ENCODE measurements at regions not wholly inside any gene's neighbourhood (a gene's known extent, or its start where the extent isn't known, plus 50 kb on each side); places are given as distances from the start of the nearest gene placed in this dataset.

GRCh38 chr18:75624869-75625268 lies 197.4 kb upstream of the SMIM21 start:
- Histone ChIP-seq H3K9ac (ENCODE audit: insufficient read depth, low read length) (no peak overlapping the region), H4K20me1 (ENCODE audit: control insufficient read depth, extremely low read depth, insufficient read depth, low read length) (no peaks in the 10 kb centered on the region), H2AFZ (ENCODE audit: low read length) (no peak overlapping the region), H3K27ac (ENCODE audit: insufficient read depth, low read length) (no peak overlapping the region), H3K4me3 (replicated peaks in 1 of 4; ENCODE audit: control extremely low read depth in 1 of 4, insufficient read depth in 1 of 4, low read depth in 3 of 4, low read length in 4 of 4) (no peak overlapping the region), H3K79me2 (ENCODE audit: control insufficient read depth, insufficient read depth, low read length) (no peaks in the 10 kb centered on the region), H3K9me3 (ENCODE audit: control insufficient read depth, insufficient read depth, low read depth, low read length) (no peaks in the 10 kb centered on the region), H3K4me1 (ENCODE audit: control insufficient read depth, extremely low read depth, insufficient read depth, low read length) (no peaks in the 10 kb centered on the region), H3K4me2 (ENCODE audit: extremely low read depth, insufficient read depth, low read length) (no peak overlapping the region), H3K36me3 (ENCODE audit: control insufficient read depth, insufficient read depth, low read length) (no peaks in the 10 kb centered on the region), H3K27me3 (ENCODE audit: control insufficient read depth, insufficient read depth, low read length) (no peaks in the 10 kb centered on the region)
- TF ChIP-seq CTCF (conservative IDR thresholded peaks at IDR 0.05 in 1 of 2, IDR thresholded peaks at IDR 0.05 in 1 of 2; ENCODE audit: low read depth in 1 of 2, low read length in 2 of 2) (no peak), EZH2 (IDR thresholded peaks at IDR 0.05; ENCODE audit: low read length, missing control alignments) (no peak)
- DNase-seq (ENCODE audit: low read depth in 2 of 2): peak in 1 of 2 donors; percentile 58

GRCh38 chr18:75621818-75622217 lies 194.3 kb upstream of the SMIM21 start:
- H3K9ac ChIP-seq (ENCODE audit: insufficient read depth, low read length): no peak overlapping the region
- no peak overlapping the region for H3K4me2 ChIP-seq (ENCODE audit: extremely low read depth, insufficient read depth, low read length)
- H2AFZ ChIP-seq (ENCODE audit: low read length): no peak overlapping the region
- H3K27me3 ChIP-seq (ENCODE audit: control insufficient read depth, insufficient read depth, low read length): no peaks in the 10 kb centered on the region
- H3K27ac ChIP-seq (ENCODE audit: insufficient read depth, low read length): no peak overlapping the region
- DNase-seq (ENCODE audit: low read depth in 2 of 2): no peak
- no peaks in the 10 kb centered on the region for H3K79me2 ChIP-seq (ENCODE audit: control insufficient read depth, insufficient read depth, low read length)
- H3K36me3 ChIP-seq (ENCODE audit: control insufficient read depth, insufficient read depth, low read length): no peaks in the 10 kb centered on the region
- TF ChIP-seq CTCF (conservative IDR thresholded peaks at IDR 0.05 in 1 of 2, IDR thresholded peaks at IDR 0.05 in 1 of 2; ENCODE audit: low read depth in 1 of 2, low read length in 2 of 2): no peak
- TF ChIP-seq EZH2 (IDR thresholded peaks at IDR 0.05; ENCODE audit: low read length, missing control alignments): no peak
- no peaks in the 10 kb centered on the region for H3K4me1 ChIP-seq (ENCODE audit: control insufficient read depth, extremely low read depth, insufficient read depth, low read length)
- H3K4me3 ChIP-seq (replicated peaks in 1 of 4; ENCODE audit: control extremely low read depth in 1 of 4, insufficient read depth in 1 of 4, low read depth in 3 of 4, low read length in 4 of 4): no peak overlapping the region
- no peaks in the 10 kb centered on the region for H3K9me3 ChIP-seq (ENCODE audit: control insufficient read depth, insufficient read depth, low read depth, low read length)
- no peaks in the 10 kb centered on the region for H4K20me1 ChIP-seq (ENCODE audit: control insufficient read depth, extremely low read depth, insufficient read depth, low read length)

GRCh38 chr18:75618146-75618545 lies 190.6 kb upstream of the SMIM21 start:
- H4K20me1 ChIP-seq (ENCODE audit: control insufficient read depth, extremely low read depth, insufficient read depth, low read length): no peaks in the 10 kb centered on the region
- H3K27ac ChIP-seq (ENCODE audit: insufficient read depth, low read length): no peak overlapping the region
- DNase-seq (ENCODE audit: low read depth in 2 of 2): no peak
- H3K4me2 ChIP-seq (ENCODE audit: extremely low read depth, insufficient read depth, low read length): no peak overlapping the region
- H3K4me1 ChIP-seq (ENCODE audit: control insufficient read depth, extremely low read depth, insufficient read depth, low read length): no peaks in the 10 kb centered on the region
- no peaks in the 10 kb centered on the region for H3K27me3 ChIP-seq (ENCODE audit: control insufficient read depth, insufficient read depth, low read length)
- H2AFZ ChIP-seq (ENCODE audit: low read length): no peak overlapping the region
- H3K9ac ChIP-seq (ENCODE audit: insufficient read depth, low read length): no peak overlapping the region
- H3K4me3 ChIP-seq (replicated peaks in 1 of 4; ENCODE audit: control extremely low read depth in 1 of 4, insufficient read depth in 1 of 4, low read depth in 3 of 4, low read length in 4 of 4): no peak overlapping the region
- no peaks in the 10 kb centered on the region for H3K9me3 ChIP-seq (ENCODE audit: control insufficient read depth, insufficient read depth, low read depth, low read length)
- TF ChIP-seq EZH2 (IDR thresholded peaks at IDR 0.05; ENCODE audit: low read length, missing control alignments): no peak
- TF ChIP-seq CTCF (conservative IDR thresholded peaks at IDR 0.05 in 1 of 2, IDR thresholded peaks at IDR 0.05 in 1 of 2; ENCODE audit: low read depth in 1 of 2, low read length in 2 of 2): no peak
- H3K79me2 ChIP-seq (ENCODE audit: control insufficient read depth, insufficient read depth, low read length): no peaks in the 10 kb centered on the region
- no peaks in the 10 kb centered on the region for H3K36me3 ChIP-seq (ENCODE audit: control insufficient read depth, insufficient read depth, low read length)

Data from fibroblast of lung (primary cell).